NOMO-1 treated with DMSO at 0.1 percent for 48 hours (cell line): ENCODE measurements at regions not wholly inside any gene's neighbourhood (a gene's known extent, or its start where the extent isn't known, plus 50 kb on each side); places are given as distances from the start of the nearest gene placed in this dataset.

Experiments
- DNase-seq: peaks from one replicate; lab custom pipeline; 2025; ENCODE audit not compliant: unreplicated experiment; lab: John Stamatoyannopoulos, UW

GRCh38 chr13:86714495-86714894 lies 915.3 kb upstream of the SLITRK6 start:
- DNase-seq = no peak

GRCh38 chr13:86725105-86725504 lies 925.9 kb upstream of the SLITRK6 start:
- DNase-seq = no peak

GRCh38 chr13:86729206-86729605 lies 930.0 kb upstream of the SLITRK6 start:
- DNase-seq = peak; percentile 86

- peak; percentile 19 for DNase-seq
Measured at GRCh38 chr13:86731987-86732386, 932.8 kb upstream of the SLITRK6 start.

GRCh38 chr13:86737334-86737932 lies 933.7 kb upstream of the SLITRK5 start:
- no peak for DNase-seq

- DNase-seq = no peak
Measured at GRCh38 chr13:86741762-86742285, 929.3 kb upstream of the SLITRK5 start.

GRCh38 chr13:86757236-86757978 lies 913.8 kb upstream of the SLITRK5 start:
- no peak for DNase-seq

GRCh38 chr13:86758116-86758515 lies 913.1 kb upstream of the SLITRK5 start:
- no peak for DNase-seq

- DNase-seq = no peak
Measured at GRCh38 chr13:86760620-86761019, 910.6 kb upstream of the SLITRK5 start.

- no peak for DNase-seq
Measured at GRCh38 chr13:86765462-86765861, 905.7 kb upstream of the SLITRK5 start.

GRCh38 chr13:86788616-86789015 lies 882.6 kb upstream of the SLITRK5 start:
- DNase-seq = no peak

GRCh38 chr13:86792153-86792651 lies 879.0 kb upstream of the SLITRK5 start:
- DNase-seq = no peak

- DNase-seq = no peak
Measured at GRCh38 chr13:86795858-86796257, 875.3 kb upstream of the SLITRK5 start.

GRCh38 chr13:86810361-86810760 lies 860.8 kb upstream of the SLITRK5 start:
- DNase-seq = peak; percentile 41

GRCh38 chr13:86813198-86813597 lies 858.0 kb upstream of the SLITRK5 start:
- no peak for DNase-seq

GRCh38 chr13:86825410-86825809 lies 845.8 kb upstream of the SLITRK5 start:
- no peak for DNase-seq

GRCh38 chr13:86826232-86826631 lies 844.9 kb upstream of the SLITRK5 start:
- DNase-seq = no peak

GRCh38 chr13:86830046-86830445 lies 841.1 kb upstream of the SLITRK5 start:
- no peak for DNase-seq

GRCh38 chr13:86831084-86831483 lies 840.1 kb upstream of the SLITRK5 start:
- DNase-seq = no peak

GRCh38 chr13:86838411-86839120 lies 832.6 kb upstream of the SLITRK5 start:
- DNase-seq = no peak

- peak; percentile 42 for DNase-seq
Measured at GRCh38 chr13:86839221-86839620, 832.0 kb upstream of the SLITRK5 start.
